HG03565 (cell line): ENCODE measurements at regions not wholly inside any gene's neighbourhood (a gene's known extent, or its start where the extent isn't known, plus 50 kb on each side); places are given as distances from the start of the nearest gene placed in this dataset.

Source experiments
- ATAC-seq: cut with Tn5 transposase; IDR thresholded peaks from one replicate; pipeline ENCODE4 v1.9.1; 2021; ENCODE audit warnings: mild to moderate bottlenecking, moderate library complexity; ENCODE audit not compliant: unreplicated experiment

DNA sequence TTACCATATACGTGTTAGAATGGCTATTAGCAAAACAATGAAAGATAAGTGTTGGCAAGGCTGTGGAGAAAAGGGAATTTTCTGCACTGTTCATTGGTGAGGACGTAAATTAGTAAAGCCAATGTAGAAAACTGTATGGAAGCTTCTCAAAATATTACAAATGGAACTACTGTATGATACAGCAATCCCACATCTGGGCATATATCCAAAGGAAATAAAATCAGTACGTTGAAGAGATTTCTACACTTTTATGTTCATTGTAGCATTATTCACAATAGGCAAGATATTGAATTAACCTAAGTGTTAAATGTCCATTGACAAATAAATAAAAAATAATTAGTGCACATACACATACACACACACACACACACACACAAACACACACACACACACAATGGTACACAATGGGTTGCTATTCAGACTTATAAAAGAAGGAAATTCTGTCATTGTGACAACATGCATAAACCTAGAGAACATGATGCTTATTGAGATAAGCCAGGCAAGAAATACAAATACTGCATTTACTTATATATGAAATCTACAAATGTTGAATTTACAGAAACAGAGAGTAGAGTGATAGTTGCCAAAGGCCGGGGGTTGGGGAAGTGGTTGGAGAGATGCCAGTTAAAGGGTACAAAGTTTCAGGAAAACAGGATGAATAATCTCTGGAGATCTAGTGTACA is 565.8 kb upstream of the LRRC4C start:
- ATAC-seq: no peak

DNA sequence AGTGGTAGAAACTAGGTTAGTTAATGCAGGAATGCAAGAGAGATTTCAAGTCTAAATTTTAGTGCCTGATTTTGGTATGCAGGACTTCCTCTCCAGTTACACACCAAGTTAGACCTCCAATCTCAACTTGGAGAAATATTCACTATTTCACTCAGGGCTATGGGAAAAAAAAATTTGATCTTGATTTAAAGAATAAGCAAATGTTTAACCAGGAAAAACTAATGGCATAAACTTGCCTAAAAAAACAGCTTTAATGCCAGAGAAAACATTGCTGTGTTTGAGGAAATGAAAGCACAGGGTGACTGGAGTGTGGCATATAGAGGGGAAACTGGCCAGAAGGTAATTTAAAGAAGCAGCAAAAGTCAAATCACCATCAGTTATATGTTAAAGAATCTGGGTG is 575.4 kb upstream of the LRRC4C start:
- ATAC-seq: no peak

DNA sequence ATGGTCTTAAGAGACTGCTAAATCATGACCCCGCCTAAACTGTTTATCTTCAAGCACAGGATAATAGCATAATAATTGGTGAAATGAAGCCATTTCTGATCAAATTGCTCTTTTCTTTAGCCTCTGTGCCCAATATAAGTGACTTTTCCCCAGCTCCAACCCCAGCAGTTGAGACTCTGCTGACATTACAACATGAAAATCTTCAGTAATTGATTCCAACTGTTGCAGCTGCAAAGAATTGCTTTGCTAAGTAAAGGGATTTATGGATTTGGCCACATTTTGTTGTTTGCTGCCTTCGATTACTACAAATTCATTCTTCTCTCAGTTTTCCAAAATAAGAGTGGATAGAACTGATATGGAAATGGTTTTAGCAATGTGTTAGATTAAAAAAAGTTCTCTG is 576.7 kb upstream of the LRRC4C start:
- ATAC-seq: no peak

DNA sequence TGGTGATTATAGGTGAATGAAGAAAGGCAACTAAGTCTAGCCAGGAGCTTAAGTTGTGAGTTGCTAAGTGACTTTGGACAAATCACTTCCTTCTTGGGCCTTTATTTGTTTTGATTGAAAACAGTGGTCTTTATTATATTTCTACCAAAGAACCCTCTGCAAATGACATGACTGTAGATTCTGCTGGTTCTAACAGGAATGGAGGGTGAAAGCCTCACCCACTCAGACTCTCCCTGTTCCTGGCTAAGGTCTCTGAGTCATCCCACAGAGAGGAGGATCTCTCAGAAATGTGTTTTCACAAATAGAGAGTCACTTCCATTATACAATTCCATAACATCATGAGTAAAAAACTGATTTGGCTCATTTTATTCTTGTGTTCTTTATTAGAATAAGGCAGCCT is 583.9 kb upstream of the LRRC4C start:
- ATAC-seq: no peak

DNA sequence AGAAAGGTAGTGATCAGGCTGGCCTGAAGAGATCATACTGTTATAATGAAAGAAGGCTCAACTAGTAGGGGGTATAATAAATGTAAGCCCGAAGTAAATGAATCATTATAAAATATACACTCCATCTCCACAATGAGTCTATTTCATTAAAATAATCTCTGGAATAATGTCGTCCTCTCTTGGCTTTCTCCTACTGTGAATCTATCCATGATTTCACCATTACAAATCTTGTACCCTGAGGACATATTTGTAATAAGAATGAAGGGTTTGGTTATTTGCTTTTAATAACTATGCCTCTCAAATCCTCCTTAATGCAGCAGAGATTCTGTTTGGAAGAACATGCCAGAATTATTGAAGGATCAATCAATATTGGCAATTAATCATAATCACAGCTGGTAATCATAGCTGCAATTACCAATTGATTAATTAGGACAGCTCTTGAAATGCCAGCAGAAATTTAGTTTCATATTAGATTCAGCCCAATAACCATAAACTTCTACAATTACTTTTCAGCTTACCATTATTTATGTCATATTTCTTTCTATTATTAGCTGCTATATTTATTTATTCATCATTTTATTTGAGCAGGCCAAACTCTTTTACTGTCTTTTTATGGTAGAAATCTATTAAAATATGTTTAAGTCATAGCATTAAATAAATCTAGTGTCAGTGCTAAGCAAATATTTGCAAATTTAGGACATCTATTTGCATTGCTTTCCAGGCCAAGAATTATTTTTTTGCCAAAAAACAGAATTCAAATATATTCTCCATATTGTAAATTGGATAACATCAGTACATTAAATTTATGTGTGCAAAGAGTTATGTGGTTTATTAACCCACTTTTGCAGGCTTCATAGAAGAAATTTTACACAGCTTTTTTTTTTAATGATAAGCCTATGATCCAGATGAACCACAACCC is 588.4 kb upstream of the LRRC4C start:
- ATAC-seq: no peak

DNA sequence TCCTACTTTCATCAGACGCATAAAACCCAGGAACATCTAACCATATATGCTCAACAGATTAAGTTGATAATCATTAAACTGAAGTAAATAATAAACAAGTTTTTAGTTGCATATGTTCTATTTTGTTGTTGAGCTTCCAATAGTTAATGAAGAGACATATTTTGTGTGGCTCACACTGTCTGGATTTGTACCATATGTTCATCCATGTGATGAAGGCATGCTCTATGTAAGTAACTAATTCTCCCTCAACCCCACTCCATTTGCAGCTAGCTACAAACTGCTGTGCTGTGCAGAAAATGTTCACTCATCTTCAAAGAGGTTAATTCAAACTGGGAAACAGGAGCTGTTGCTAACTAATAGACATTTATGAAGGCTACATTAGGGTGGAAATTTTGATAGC is 589.7 kb upstream of the LRRC4C start:
- no peak for ATAC-seq

DNA sequence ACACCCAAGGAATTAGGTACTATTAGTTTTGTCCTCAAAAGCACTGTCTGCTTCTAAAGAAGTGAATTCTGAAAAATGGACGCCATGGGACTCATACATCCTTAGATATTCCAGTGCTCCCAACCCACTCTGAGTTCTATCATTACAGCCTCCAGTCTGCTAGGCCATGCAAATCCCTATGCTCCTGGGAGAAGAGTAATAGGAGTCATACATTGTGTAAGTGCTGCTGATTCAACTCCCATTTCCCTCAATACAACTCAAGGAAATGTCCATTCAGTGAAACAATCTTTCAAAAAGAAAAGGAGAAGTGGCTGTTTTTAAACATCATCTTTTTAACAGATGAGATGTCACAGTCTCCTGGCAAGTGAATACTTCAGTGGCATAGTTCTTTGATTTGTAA is 590.2 kb upstream of the LRRC4C start:
- no peak for ATAC-seq

DNA sequence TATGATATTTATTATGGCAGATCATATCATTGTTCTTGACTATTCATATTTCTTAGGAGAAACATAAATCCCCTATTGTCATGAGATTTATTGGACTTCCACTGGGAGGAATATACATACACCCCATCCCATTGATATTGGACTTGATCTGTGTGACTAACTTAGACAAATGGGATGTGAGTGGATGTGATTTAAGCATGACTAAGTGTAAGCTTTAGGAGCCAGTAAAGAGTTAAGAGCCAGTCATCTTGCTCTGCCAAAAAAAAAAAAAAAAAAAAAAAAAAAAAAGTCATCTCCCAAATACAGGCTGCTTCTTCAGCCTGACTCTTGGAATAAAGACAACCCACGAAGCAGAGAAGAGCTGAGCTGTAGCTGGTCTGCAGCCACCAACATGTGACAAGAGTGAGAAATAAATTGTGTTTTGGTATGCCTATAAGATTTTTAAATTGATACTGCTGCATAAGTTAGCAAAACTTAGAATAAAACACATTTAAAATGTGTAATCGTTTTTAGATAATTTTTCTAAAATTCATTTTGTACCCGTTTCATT is 595.0 kb upstream of the LRRC4C start:
- ATAC-seq: no peak

DNA sequence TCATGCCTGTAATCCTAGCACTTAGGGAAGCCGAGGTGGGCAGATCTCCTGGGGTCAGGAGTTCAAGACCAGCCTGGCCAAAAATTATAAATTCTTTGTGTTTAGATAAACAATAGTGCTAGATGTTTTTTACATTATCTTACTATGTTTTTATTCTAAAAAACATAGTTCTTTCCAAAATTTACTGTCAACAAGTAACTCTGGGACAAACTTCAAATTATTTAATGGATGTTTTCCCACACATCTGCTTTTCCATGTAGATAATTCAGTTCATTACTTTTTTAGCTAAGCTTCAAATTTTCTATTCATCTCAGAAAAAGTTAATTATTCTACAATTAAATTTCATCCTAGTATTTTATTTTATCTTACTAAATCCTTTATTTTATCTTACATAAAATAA is 596.2 kb upstream of the LRRC4C start:
- no peak for ATAC-seq

DNA sequence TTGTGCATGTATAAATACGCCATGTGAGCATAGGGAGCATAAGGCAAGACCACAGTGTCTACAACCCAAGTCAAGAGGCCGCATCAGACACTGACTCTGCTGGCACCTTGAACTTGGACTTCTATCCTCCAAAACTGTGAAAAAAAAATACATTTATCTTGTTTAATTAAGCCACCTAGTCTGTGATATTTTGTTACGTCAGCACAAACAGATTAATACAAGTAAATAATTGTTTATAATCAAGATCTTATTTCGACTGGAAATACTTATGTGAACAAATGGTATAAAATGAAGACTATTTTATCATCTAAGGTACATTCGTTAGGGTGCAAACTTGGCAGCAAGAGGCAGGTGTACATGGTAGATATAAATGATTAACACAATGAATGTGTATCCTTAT is 599.3 kb upstream of the LRRC4C start:
- ATAC-seq: no peak

DNA sequence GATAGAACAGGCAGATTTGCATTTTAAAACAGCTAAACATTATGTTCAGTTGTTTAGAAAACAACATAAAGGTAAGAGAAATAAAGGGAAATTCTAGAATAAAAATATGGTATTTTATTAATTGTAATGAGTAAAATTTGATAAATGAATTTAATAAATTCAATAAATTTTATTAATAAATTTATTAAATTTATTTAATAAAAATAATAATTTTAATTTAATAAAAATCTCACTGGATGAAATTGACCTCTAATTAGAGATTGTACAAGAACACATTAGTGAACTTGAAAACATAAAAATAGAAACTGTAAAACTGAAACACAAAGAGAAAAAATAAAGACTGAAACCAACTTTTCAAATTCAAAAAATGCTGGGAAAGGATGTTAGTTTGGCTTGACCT is 605.7 kb upstream of the LRRC4C start:
- no peak for ATAC-seq

DNA sequence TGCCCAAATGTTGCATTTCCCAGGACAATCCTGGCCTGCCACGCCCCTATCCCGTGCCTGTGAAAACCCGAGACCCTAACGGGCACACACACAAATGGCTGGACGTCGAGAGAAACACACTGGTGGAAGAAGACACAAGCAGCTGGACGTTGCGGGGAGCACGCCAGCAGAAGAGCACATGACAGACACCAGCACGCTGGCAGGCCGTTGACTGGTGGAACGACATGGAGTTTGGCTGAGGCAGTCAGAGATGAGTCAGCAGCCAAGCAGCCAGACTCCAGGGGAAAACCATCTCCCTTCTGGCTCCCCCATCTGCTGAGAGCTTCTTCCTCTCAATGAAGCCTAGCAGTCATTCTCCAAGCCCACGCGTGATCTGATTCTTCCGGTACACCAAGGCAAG is 606.7 kb upstream of the LRRC4C start:
- no peak for ATAC-seq

DNA sequence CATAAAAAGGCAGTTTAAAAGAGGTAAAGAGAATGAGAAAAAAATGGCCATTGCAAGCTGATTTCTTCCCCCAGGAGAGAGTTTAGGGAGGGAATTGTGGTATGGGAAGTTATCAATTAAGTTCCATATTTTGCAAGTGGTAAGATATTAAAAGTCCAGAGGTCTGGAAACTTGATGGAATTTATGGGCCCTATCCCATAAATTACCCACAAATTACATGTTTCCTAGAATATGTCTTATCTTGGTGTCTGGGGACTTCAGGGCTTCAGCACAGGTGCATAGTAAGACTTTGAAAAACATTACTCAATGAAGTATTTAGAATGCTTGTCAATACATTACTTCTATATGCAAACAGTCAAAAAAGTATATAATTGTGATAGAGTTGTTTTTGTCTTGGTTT is 614.9 kb upstream of the LRRC4C start:
- no peak for ATAC-seq

DNA sequence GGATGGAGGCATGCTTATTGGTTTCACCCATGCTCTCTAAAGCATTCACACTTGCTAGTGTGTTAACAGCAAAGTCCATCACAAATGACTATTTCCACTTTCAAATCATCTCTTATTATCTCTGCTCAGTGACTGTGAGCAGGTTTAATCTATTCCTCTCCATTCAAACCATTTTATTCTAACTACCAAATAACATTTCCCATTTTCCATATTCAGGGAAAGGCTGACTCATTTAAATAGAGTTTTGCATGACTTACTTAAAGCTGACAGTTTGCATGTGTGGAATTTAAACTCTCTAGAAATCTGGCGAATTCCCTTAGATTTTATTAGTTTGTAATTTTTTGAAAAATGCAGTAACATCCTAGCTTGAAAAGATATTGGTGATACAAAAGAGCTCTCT is 615.7 kb upstream of the LRRC4C start:
- ATAC-seq: no peak

DNA sequence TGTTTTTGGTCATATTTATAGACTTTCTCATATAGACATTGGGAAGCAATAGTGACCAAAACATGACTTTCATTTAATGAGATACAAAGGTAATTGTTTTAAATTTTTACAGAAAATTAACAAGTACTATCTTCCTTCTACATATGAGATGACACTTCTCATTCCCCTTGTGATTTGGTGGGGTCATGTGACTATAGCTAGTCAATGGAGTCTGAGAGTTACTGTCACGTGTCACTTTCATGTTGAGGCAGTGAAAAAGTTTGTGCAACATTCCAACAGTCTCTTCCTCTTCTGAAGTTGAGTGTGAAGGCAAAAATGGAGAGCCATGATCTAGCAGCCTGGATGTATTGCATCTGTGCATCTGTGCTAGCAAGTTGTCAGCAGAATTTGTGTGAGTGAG is 618.3 kb upstream of the LRRC4C start:
- no peak for ATAC-seq

DNA sequence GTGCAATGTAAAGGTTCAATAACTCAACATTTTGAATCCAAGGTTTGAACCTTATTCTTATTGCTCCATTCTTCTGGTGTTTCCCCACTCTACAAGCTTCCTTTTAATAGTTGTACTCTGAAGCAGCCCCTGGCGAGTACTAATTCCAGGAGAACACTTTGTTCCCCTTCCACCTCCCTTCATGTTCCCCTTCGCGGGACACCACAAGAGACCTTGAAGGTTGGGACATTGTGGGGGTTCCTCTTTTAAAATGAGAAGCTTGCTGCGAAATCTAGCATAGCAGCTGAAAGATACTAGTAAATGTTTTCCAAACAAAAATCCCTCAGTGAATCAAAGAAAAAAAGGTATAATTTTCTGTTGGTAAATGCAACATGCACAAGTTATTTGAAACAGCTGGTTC is 626.3 kb upstream of the LRRC4C start:
- no peak for ATAC-seq

DNA sequence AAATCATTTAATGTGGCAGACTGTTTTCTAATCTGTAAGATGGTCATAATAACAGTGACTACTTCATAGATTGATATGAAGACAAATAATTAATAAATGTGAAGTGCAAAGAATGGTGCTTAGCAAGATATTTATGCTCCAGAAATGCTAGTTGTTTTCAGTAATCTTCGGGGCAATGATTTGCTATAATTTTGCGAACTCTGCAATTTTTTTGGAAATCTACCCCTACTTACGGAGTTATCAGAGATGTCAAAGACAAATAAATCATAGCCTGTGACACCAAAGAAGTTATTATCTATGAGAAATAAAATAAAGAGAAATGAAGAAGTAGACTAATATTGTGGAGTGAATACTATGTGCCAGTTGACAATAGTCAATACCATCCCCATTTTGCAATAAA is 634.1 kb upstream of the LRRC4C start:
- ATAC-seq: no peak

DNA sequence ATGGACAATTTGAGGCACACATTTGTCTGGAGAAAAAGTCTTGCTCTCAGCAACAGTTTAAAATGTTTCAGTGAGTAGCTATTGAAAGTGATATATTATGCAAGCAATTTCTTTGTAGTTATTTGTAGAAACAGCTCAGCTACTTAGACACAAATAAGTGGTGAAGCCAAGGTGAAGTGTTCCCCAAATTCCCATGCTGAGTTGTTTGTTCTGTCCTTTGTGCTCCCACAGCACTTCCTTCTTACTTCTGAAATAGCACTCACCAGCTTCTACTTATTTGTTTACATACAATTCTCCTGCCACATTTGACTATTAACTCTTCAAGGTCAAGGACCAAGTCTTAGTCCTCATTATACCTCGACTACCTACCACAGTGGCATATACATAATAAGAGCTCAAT is 638.6 kb upstream of the LRRC4C start:
- no peak for ATAC-seq

DNA sequence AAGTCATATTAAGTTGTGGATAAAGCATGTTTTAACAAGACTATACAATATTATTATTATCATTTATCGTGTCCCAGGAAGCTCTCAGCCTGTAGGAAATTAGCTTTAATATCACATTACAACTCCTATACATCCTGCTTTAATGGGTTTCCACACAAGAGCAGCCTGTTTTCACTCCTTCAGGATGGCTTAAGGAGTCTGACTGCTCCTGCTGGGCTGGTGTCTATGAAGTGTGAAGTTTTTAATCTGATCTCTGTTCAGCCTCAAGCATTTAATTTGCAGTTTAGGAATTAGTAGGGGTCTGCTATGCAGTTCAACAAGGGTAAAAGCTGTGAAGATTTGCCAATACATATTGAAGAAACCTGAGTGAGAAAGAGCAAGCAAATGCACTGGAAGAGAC is 653.4 kb upstream of the LRRC4C start:
- no peak for ATAC-seq

DNA sequence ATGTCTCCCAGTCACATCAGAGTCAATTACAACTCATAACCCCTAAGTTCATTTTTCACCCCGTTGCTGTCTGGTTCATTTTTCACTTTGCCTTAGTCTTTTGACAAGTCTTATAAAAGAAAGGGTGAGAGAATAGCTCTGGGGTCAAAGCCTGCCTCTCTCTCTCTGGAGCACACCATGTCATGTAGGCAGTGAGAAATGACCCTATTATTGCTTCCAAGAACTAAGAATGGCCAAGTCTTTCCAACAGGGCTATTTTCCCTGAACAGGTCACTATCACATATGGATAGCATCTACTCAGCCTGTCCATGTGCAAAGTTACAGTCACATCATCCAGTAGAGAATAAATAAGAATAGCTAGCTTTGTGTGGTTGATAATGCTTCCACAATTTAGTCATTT is 655.5 kb upstream of the LRRC4C start:
- ATAC-seq: no peak

DNA sequence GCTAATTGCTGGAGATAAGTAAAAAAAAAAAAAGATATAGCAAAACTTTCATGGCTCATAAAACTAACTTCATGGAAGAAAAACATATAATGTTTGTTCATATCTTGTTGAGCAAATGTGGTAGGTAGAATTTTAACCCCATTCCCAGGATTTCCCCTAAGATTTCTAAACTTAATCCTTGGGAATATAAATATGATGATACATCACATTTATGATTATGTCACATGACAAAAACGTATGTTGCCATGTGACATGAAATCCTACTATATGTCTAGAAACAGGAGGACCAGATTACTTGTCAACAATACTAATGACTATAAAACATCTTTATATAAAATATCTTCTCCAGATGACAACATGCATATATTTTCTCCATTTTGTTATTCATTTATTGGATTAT is 679.0 kb upstream of the LRRC4C start:
- no peak for ATAC-seq

DNA sequence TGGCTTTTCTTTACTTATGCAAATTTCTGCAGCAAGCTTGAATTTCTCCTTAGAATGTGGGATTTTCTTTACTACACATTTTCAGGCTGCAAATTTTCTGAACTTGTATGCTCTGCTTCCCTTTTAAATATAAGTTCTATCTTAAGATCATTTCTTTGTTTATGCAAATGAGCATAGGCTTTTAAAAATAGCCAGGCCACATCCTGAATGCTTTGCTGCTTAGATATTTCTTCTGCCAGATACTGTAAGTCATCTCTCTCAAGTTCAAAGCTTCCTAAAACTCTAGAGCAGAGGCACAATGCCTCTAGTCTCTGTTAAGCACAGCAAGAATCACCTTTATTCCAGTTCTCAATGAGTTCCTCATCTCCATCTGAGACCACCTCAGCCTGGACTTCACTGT is 685.9 kb upstream of the LRRC4C start:
- no peak for ATAC-seq
